ENCODE measurements at regions not wholly inside any gene's neighbourhood (a gene's known extent, or its start where the extent isn't known, plus 50 kb on each side); places are given as distances from the start of the nearest gene placed in this dataset.

- TF ChIP-seq CTCF (IDR thresholded peaks at IDR 0.05) = no peak
- no peak for TF ChIP-seq EZH2 (IDR thresholded peaks at IDR 0.05)
Observed at GRCh38 chr6:139647841-139648240, 273.4 kb upstream of the CITED2 start.
